ENCODE measurements at regions not wholly inside any gene's neighbourhood (a gene's known extent, or its start where the extent isn't known, plus 50 kb on each side); places are given as distances from the start of the nearest gene placed in this dataset.

GRCh38 chr7:37534893-37535610 lies 86.4 kb upstream of the ELMO1 start:
- TF ChIP-seq, protein P1, sequence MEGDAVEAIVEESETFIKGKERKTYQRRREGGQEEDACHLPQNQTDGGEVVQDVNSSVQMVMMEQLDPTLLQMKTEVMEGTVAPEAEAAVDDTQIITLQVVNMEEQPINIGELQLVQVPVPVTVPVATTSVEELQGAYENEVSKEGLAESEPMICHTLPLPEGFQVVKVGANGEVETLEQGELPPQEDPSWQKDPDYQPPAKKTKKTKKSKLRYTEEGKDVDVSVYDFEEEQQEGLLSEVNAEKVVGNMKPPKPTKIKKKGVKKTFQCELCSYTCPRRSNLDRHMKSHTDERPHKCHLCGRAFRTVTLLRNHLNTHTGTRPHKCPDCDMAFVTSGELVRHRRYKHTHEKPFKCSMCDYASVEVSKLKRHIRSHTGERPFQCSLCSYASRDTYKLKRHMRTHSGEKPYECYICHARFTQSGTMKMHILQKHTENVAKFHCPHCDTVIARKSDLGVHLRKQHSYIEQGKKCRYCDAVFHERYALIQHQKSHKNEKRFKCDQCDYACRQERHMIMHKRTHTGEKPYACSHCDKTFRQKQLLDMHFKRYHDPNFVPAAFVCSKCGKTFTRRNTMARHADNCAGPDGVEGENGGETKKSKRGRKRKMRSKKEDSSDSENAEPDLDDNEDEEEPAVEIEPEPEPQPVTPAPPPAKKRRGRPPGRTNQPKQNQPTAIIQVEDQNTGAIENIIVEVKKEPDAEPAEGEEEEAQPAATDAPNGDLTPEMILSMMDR (IDR thresholded peaks at IDR 0.05): no peak
- TF ChIP-seq POLR2AphosphoS5 (IDR thresholded peaks at IDR 0.05; ENCODE audit: insufficient read depth in 1 of 2, low read depth in 1 of 2): no peak
- no peak for TF ChIP-seq POLR2A (IDR thresholded peaks at IDR 0.05)

Data from vagina (tissue), 2 donors.